ENCODE measurements at regions not wholly inside any gene's neighbourhood (a gene's known extent, or its start where the extent isn't known, plus 50 kb on each side); places are given as distances from the start of the nearest gene placed in this dataset.
A peak's percentile ranks its signal among the peaks of the same experiment; 100 is the strongest.
"Not testable (repeated sequence)": the region's sequence is repeated elsewhere in the genome, so short reads cannot be mapped to it uniquely, and the experiment has no call there.

GRCh38 chr12:75633789-75634188, 122.4 kb upstream of the KRR1 start:
- no peak for DNase-seq

- peak; percentile 67 for DNase-seq
These were observed 121.0 kb upstream of the KRR1 start for GRCh38 chr12:75632442-75632841.

- DNase-seq: no peak
These were observed 120.4 kb upstream of the KRR1 start for GRCh38 chr12:75631831-75632230.

- DNase-seq: no peak
These were observed 118.7 kb upstream of the KRR1 start for GRCh38 chr12:75630091-75630490.

- peak; percentile 61 for DNase-seq
These were observed 117.5 kb upstream of the KRR1 start for GRCh38 chr12:75628916-75629315.

- DNase-seq: no peak
These were observed 117.1 kb upstream of the KRR1 start for GRCh38 chr12:75628511-75628910.

GRCh38 chr12:75623631-75624154, 112.3 kb upstream of the KRR1 start:
- peak; percentile 5 for DNase-seq

- DNase-seq: no peak
These were observed 111.1 kb upstream of the KRR1 start for GRCh38 chr12:75622492-75622891.

GRCh38 chr12:75614396-75614795, 103.0 kb upstream of the KRR1 start:
- DNase-seq: not testable (repeated sequence)

GRCh38 chr12:75613981-75614380, 102.6 kb upstream of the KRR1 start:
- no peak for DNase-seq

- DNase-seq: no peak
These were observed 99.6 kb upstream of the KRR1 start for GRCh38 chr12:75611041-75611440.

- no peak for DNase-seq
These were observed 95.5 kb upstream of the KRR1 start for GRCh38 chr12:75606956-75607355.

- no peak for DNase-seq
These were observed 94.7 kb upstream of the KRR1 start for GRCh38 chr12:75606151-75606550.

GRCh38 chr12:75603475-75603874, 92.1 kb upstream of the KRR1 start:
- DNase-seq: no peak

GRCh38 chr12:75602106-75602505, 90.7 kb upstream of the KRR1 start:
- DNase-seq: no peak

- DNase-seq: no peak
These were observed 88.7 kb upstream of the KRR1 start for GRCh38 chr12:75600146-75600545.

GRCh38 chr12:75599061-75599460, 87.7 kb upstream of the KRR1 start:
- no peak for DNase-seq

- no peak for DNase-seq
These were observed 85.0 kb upstream of the KRR1 start for GRCh38 chr12:75596406-75596805.

- DNase-seq: no peak
These were observed 81.4 kb upstream of the KRR1 start for GRCh38 chr12:75592638-75593335.

- DNase-seq: no peak
These were observed 80.7 kb upstream of the KRR1 start for GRCh38 chr12:75592086-75592485.

- DNase-seq: no peak
These were observed 80.2 kb upstream of the KRR1 start for GRCh38 chr12:75591628-75592027.

GRCh38 chr12:75589801-75590200, 78.4 kb upstream of the KRR1 start:
- no peak for DNase-seq

- DNase-seq: no peak
These were observed 76.1 kb upstream of the KRR1 start for GRCh38 chr12:75587340-75588106.

GRCh38 chr12:75585330-75585729, 73.9 kb upstream of the KRR1 start:
- DNase-seq: no peak

Data from NCI-H146 (cell line).